HCT116 (cell line): ENCODE measurements at regions not wholly inside any gene's neighbourhood (a gene's known extent, or its start where the extent isn't known, plus 50 kb on each side); places are given as distances from the start of the nearest gene placed in this dataset.

ENCODE experiments used
- ATAC-seq: fragments of 200-7000 bp; cut with Tn5 transposase; 2 replicates; pipeline ENCODE4 v1.9.1; 2020; ENCODE audit warnings: mild to moderate bottlenecking, moderate library complexity
- BruUV-seq: library from RNA; stranded (reverse); fragments of 400-500 nt; replicated peaks from 2 replicates; lab custom pipeline; 2021; lab: Mats Ljungman, UMichigan
- CTCF ChIA-PET: fragments of 300-600 bp; sonication (Branson Sonifier 250); formaldehyde crosslinking; loops from one replicate; lab custom pipeline; 2021; ENCODE audit warnings: antibody characterized with exemption; lab: Charles Lee
- POLR2A ChIA-PET: fragments of 300-600, 350-600 bp; sonication (Branson Sonifier 250); formaldehyde crosslinking; loops from one replicate; lab custom pipeline; 2021; ENCODE audit warnings: antibody characterized with exemption; lab: Charles Lee
- RAD21 ChIA-PET, 2 experiments: fragments of 300-600 bp; sonication (Branson Sonifier 250); formaldehyde crosslinking; loops; one replicate each; lab custom pipeline; 2023; ENCODE audit warnings: low total read pairs in 2 of 2; ENCODE audit not compliant: uncharacterized antibody in 2 of 2, unreplicated experiment in 2 of 2, low non-redundant PET in 1 of 2; lab: Charles Lee
- DNase-seq: peaks from one replicate; pipeline ENCODE4 v3.0.0-alpha.2; 2010; ENCODE audit warnings: low read depth, low spot score
- H2AFZ ChIP-seq: fragments of 200-600 bp; shearing (Covaris generic), sonication (generic); 2 replicates; pipeline ENCODE4 v1.6.1; 2017; ENCODE audit warnings: low read depth, mixed run types, mixed read lengths, antibody characterized with exemption, low read length; ENCODE audit not compliant: poor library complexity, severe bottlenecking
- H3K27ac ChIP-seq: 2 replicates; pipeline ENCODE4 v1.5.1; 2012; ENCODE audit warnings: low read depth, low read length
- H3K27me3 ChIP-seq: fragments of 200-600 bp; sonication (generic); 2 replicates; pipeline ENCODE4 v1.6.1; 2016; ENCODE audit warnings: mixed run types, low read length, mixed read lengths; ENCODE audit not compliant: insufficient read depth
- H3K36me3 ChIP-seq, 2 experiments: fragments of 200-500 bp in 1 of 2; fragments of 200-600 bp in 1 of 2; sonication (Bioruptor generic) in 1 of 2; sonication (generic) in 1 of 2; 2 replicates each; pipeline versions ENCODE4 v1.5.1 to v1.6.1; 2014 to 2016; ENCODE audit warnings: low read length in 2 of 2, inconsistent platforms in 1 of 2, mixed read lengths in 1 of 2, mixed run types in 1 of 2; ENCODE audit not compliant: insufficient read depth in 2 of 2, control insufficient read depth in 1 of 2
- H3K4me1 ChIP-seq, 2 experiments: fragments of 200-600 bp in 1 of 2; sonication (generic) in 1 of 2; 2 replicates each; pipeline versions ENCODE4 v1.5.1 to v1.6.1; 2012 to 2017; ENCODE audit warnings: low read length in 2 of 2, inconsistent platforms in 1 of 2, mild to moderate bottlenecking in 1 of 2, mixed read lengths in 1 of 2, mixed run types in 1 of 2, moderate library complexity in 1 of 2; ENCODE audit not compliant: insufficient read depth in 2 of 2, control insufficient read depth in 1 of 2
- H3K4me2 ChIP-seq: fragments of 200-600 bp; sonication (generic); 2 replicates; pipeline ENCODE4 v1.6.1; 2017; ENCODE audit warnings: mixed run types, low read length, mixed read lengths
- H3K4me3 ChIP-seq, 2 experiments: fragments of 200-600 bp in 1 of 2; sonication (generic) in 1 of 2; replicated peaks in 1 of 2; 2 replicates each; pipeline ENCODE4 v1.5.1; 2011 to 2016; ENCODE audit warnings: low read length in 2 of 2, control low read depth in 1 of 2, low read depth in 1 of 2, mild to moderate bottlenecking in 1 of 2, mixed read lengths in 1 of 2, mixed run types in 1 of 2
- H3K79me2 ChIP-seq: fragments of 200-600 bp; sonication (generic); 2 replicates; pipeline ENCODE4 v1.6.1; 2017; ENCODE audit warnings: mild to moderate bottlenecking, mixed run types, low read length, moderate library complexity, mixed read lengths; ENCODE audit not compliant: insufficient read depth
- H3K9ac ChIP-seq: fragments of 200-600 bp; sonication (generic); 2 replicates; pipeline ENCODE4 v1.6.1; 2016; ENCODE audit warnings: low read length, mixed read lengths
- H3K9me2 ChIP-seq: fragments of 200-600 bp; sonication (generic), shearing (Covaris generic); 2 replicates; pipeline ENCODE4 v1.6.1; 2017; ENCODE audit warnings: mixed run types, mild to moderate bottlenecking, moderate library complexity; ENCODE audit not compliant: insufficient read depth
- H3K9me3 ChIP-seq, 2 experiments: fragments of 200-500 bp in 1 of 2; fragments of 200-600 bp in 1 of 2; sonication (Bioruptor generic) in 1 of 2; sonication (generic) in 1 of 2; 2 replicates each; pipeline ENCODE4 v1.6.1; 2014 to 2017; ENCODE audit warnings: low read length in 2 of 2, mixed read lengths in 2 of 2, inconsistent platforms in 1 of 2, low read depth in 1 of 2, mild to moderate bottlenecking in 1 of 2, mixed run types in 1 of 2, moderate library complexity in 1 of 2; ENCODE audit not compliant: control insufficient read depth in 1 of 2, insufficient read depth in 1 of 2
- H4K20me1 ChIP-seq: fragments of 200-600 bp; sonication (generic), shearing (Covaris generic); 2 replicates; pipeline ENCODE4 v1.6.1; 2017; ENCODE audit warnings: mixed run types, mild to moderate bottlenecking, moderate library complexity; ENCODE audit not compliant: insufficient read depth
- CBX3 ChIP-seq: IDR thresholded peaks from 2 replicates; pipeline ENCODE4 v1.6.1; 2012; ENCODE audit warnings: low read depth
- CTCF ChIP-seq, 3 experiments: fragments of 200-600 bp in 1 of 3; sonication (generic) in 1 of 3; IDR thresholded peaks in 2 of 3; conservative IDR thresholded peaks in 1 of 3; 2 replicates each; pipeline ENCODE4 v1.5.1; 2012 to 2017; ENCODE audit warnings: low read depth in 2 of 3, low read length in 2 of 3, antibody characterized with exemption in 1 of 3, borderline replicate concordance in 1 of 3, control low read depth in 1 of 3, mild to moderate bottlenecking in 1 of 3, mixed read lengths in 1 of 3, mixed run types in 1 of 3, moderate library complexity in 1 of 3; ENCODE audit not compliant: insufficient read depth in 1 of 3
- MAX ChIP-seq: IDR thresholded peaks from 2 replicates; pipeline ENCODE4 v1.6.1; 2012
- POLR2A ChIP-seq: IDR thresholded peaks from 2 replicates; pipeline ENCODE4 v1.7.0; 2011; ENCODE audit warnings: borderline replicate concordance; ENCODE audit not compliant: insufficient read depth, insufficient read length; ENCODE audit errors: extremely low read depth
- RAD21 ChIP-seq: IDR thresholded peaks from 2 replicates; pipeline ENCODE4 v1.6.1; 2012; ENCODE audit warnings: low read depth, mild to moderate bottlenecking
- SIN3A ChIP-seq: IDR thresholded peaks from 2 replicates; pipeline ENCODE4 v1.6.1; 2012; ENCODE audit warnings: low read depth
- SRF ChIP-seq: IDR thresholded peaks from 2 replicates; pipeline ENCODE4 v1.6.1; 2012; ENCODE audit warnings: low read depth
- TCF7L2 ChIP-seq: IDR thresholded peaks from 2 replicates; pipeline ENCODE4 v1.7.0; 2011; ENCODE audit warnings: borderline replicate concordance, inconsistent platforms; ENCODE audit not compliant: insufficient read depth, insufficient read length; ENCODE audit errors: extremely low read depth
- YY1 ChIP-seq: IDR thresholded peaks from 2 replicates; pipeline ENCODE4 v1.6.1; 2011; ENCODE audit warnings: low read length, low read depth, moderate library complexity, mild to moderate bottlenecking; ENCODE audit not compliant: insufficient replicate concordance; ENCODE audit errors: extremely low read depth
- ZBTB33 ChIP-seq: IDR thresholded peaks from 2 replicates; pipeline ENCODE4 v1.6.1; 2011; ENCODE audit warnings: mild to moderate bottlenecking, low read length, moderate library complexity; ENCODE audit not compliant: insufficient replicate concordance; ENCODE audit errors: extremely low read depth
- ZFX ChIP-seq: fragments of 450-650 bp; IDR thresholded peaks from 2 replicates; pipeline ENCODE4 v1.6.1; 2017
- ZNF274 ChIP-seq: fragments of 200-500 bp; sonication (Bioruptor generic); IDR thresholded peaks from 2 replicates; pipeline ENCODE4 v1.6.1; 2014; ENCODE audit warnings: mild to moderate bottlenecking, low read depth, low read length, inconsistent platforms
- intact Hi-C: fragments of 100-400 bp; cut with micrococcal nuclease; formaldehyde crosslinking; loops from 2 replicates; pipeline ENCODE4 v1.10.0; 2022

- no TSS peak for BruUV-seq
- H3K4me3 ChIP-seq, result no peak overlapping the region
- TF ChIP-seq SIN3A (no peak), ZBTB33 (no peak), YY1 (no peak), POLR2A (no peak), CBX3 (no peak), TCF7L2 (no peak), MAX (no peak), SRF (no peak), ZNF274 (no peak), RAD21 (no peak), CTCF (IDR thresholded peaks at IDR 0.05 in 2 of 3, conservative IDR thresholded peaks at IDR 0.05 in 1 of 3; ENCODE audit: borderline replicate concordance in 1 of 3, insufficient read depth in 1 of 3, low read depth in 2 of 3, low read length in 2 of 3) (no peak), ZFX (no peak)
- TF ChIP-seq, all 23 proteins: peak for 0
- H3K36me3 ChIP-seq, result no peaks in the 10 kb centered on the region
- no peaks in the 10 kb centered on the region for H3K79me2 ChIP-seq
- H3K27ac ChIP-seq, result no peak overlapping the region
- H3K9me3 ChIP-seq, result no peaks in the 10 kb centered on the region
- no peak for DNase-seq
- ChIA-PET RAD21 (no interaction called here), POLR2A (no interaction called here), CTCF (no interaction called here)
- intact Hi-C loops, result no loop called here
- no peak overlapping the region for H3K9ac ChIP-seq
- H4K20me1 ChIP-seq, result no peaks in the 10 kb centered on the region
- no peak overlapping the region for H2AFZ ChIP-seq
- ATAC-seq, result no peak
- no peaks in the 10 kb centered on the region for H3K4me1 ChIP-seq
- H3K4me2 ChIP-seq, result no peak overlapping the region
- H3K27me3 ChIP-seq, result peaks cover 8% of the 10 kb centered on the region
- H3K9me2 ChIP-seq, result no peaks in the 10 kb centered on the region
Observed at GRCh38 chr3:180177255-180177654, 140.5 kb upstream of the PEX5L start.
